Vagina (tissue), 2 donors: ENCODE measurements at regions not wholly inside any gene's neighbourhood (a gene's known extent, or its start where the extent isn't known, plus 50 kb on each side); places are given as distances from the start of the nearest gene placed in this dataset.

Experiments
- CTCF ChIP-seq, 3 experiments: fragments of 450-650 bp in 2 of 3; fragments of 200-600 bp in 1 of 3; sonication (generic) in 1 of 3; IDR thresholded peaks; one replicate each; pipeline ENCODE4 v1.5.1; 2017 to 2019; ENCODE audit warnings: antibody characterized with exemption in 3 of 3, mild to moderate bottlenecking in 2 of 3, moderate library complexity in 2 of 3
- POLR2A ChIP-seq, 2 donors: fragments of 450-650 bp; IDR thresholded peaks; one replicate each; pipeline ENCODE4 v1.6.1; 2017; ENCODE audit warnings: antibody characterized with exemption in 2 of 2, mild to moderate bottlenecking in 2 of 2, moderate library complexity in 2 of 2
- POLR2AphosphoS5 ChIP-seq, 2 donors: sonication (generic); formaldehyde crosslinking; IDR thresholded peaks; one replicate each; pipeline ENCODE4 v1.9.0; 2017; ENCODE audit warnings: antibody characterized with exemption in 2 of 2, mild to moderate bottlenecking in 2 of 2, low read depth in 1 of 2; ENCODE audit not compliant: insufficient read depth in 1 of 2

- TF ChIP-seq POLR2A (IDR thresholded peaks at IDR 0.05) (no peak), POLR2AphosphoS5 (IDR thresholded peaks at IDR 0.05; ENCODE audit: insufficient read depth in 1 of 2, low read depth in 1 of 2) (no peak), CTCF (IDR thresholded peaks at IDR 0.05) (no peak)
These were observed 745.9 kb upstream of the SLC8A1 start for GRCh38 chr2:41197781-41198180.
